HG03196 (cell line): ENCODE measurements at regions not wholly inside any gene's neighbourhood (a gene's known extent, or its start where the extent isn't known, plus 50 kb on each side); places are given as distances from the start of the nearest gene placed in this dataset.

Source experiments
- ATAC-seq: cut with Tn5 transposase; IDR thresholded peaks from one replicate; pipeline ENCODE4 v1.9.1; 2021; ENCODE audit not compliant: unreplicated experiment

- ATAC-seq: no peak
Measured at GRCh38 chr9:117548556-117548955, 133.7 kb upstream of the ASTN2 start.

- ATAC-seq: no peak
Measured at GRCh38 chr9:117547904-117548303, 133.0 kb upstream of the ASTN2 start.

- ATAC-seq: no peak
Measured at GRCh38 chr9:117546894-117547678, 132.2 kb upstream of the ASTN2 start.

GRCh38 chr9:117545846-117546245 lies 131.0 kb upstream of the ASTN2 start:
- ATAC-seq: no peak

GRCh38 chr9:117543089-117543488 lies 128.2 kb upstream of the ASTN2 start:
- no peak for ATAC-seq

GRCh38 chr9:117542021-117542420 lies 127.2 kb upstream of the ASTN2 start:
- no peak for ATAC-seq

GRCh38 chr9:117541181-117541580 lies 126.3 kb upstream of the ASTN2 start:
- no peak for ATAC-seq

- ATAC-seq: no peak
Measured at GRCh38 chr9:117535973-117536372, 121.1 kb upstream of the ASTN2 start.

GRCh38 chr9:117535434-117535833 lies 120.6 kb upstream of the ASTN2 start:
- ATAC-seq: no peak

GRCh38 chr9:117528225-117528624 lies 113.4 kb upstream of the ASTN2 start:
- ATAC-seq: no peak

GRCh38 chr9:117526674-117527073 lies 111.8 kb upstream of the ASTN2 start:
- ATAC-seq: no peak

- ATAC-seq: no peak
Measured at GRCh38 chr9:117523531-117524153, 108.8 kb upstream of the ASTN2 start.

- ATAC-seq: no peak
Measured at GRCh38 chr9:117521293-117521692, 106.4 kb upstream of the ASTN2 start.

- no peak for ATAC-seq
Measured at GRCh38 chr9:117516676-117517632, 102.1 kb upstream of the ASTN2 start.

GRCh38 chr9:117511852-117512481 lies 97.1 kb upstream of the ASTN2 start:
- no peak for ATAC-seq

- ATAC-seq: no peak
Measured at GRCh38 chr9:117496307-117496706, 81.5 kb upstream of the ASTN2 start.

- ATAC-seq: no peak
Measured at GRCh38 chr9:117494401-117495090, 79.7 kb upstream of the ASTN2 start.

GRCh38 chr9:117492476-117492875 lies 77.6 kb upstream of the ASTN2 start:
- ATAC-seq: no peak

- ATAC-seq: no peak
Measured at GRCh38 chr9:117491491-117491890, 76.6 kb upstream of the ASTN2 start.

- no peak for ATAC-seq
Measured at GRCh38 chr9:117490199-117490598, 75.3 kb upstream of the ASTN2 start.
